Skeletal muscle satellite cell (primary cell): ENCODE measurements at regions not wholly inside any gene's neighbourhood (a gene's known extent, or its start where the extent isn't known, plus 50 kb on each side); places are given as distances from the start of the nearest gene placed in this dataset.

Experiments
- H3K27me3 ChIP-seq: 2 replicates; pipeline ENCODE4 v1.7.0; 2013; ENCODE audit warnings: low read length; ENCODE audit not compliant: control insufficient read depth, insufficient read depth
- H3K36me3 ChIP-seq: 2 replicates; pipeline ENCODE4 v1.7.0; 2013; ENCODE audit warnings: mild to moderate bottlenecking, control low read depth, low read length; ENCODE audit not compliant: insufficient read depth
- H3K4me1 ChIP-seq: 2 replicates; pipeline ENCODE4 v1.7.0; 2013; ENCODE audit warnings: low read length; ENCODE audit not compliant: control insufficient read depth, insufficient read depth
- H3K4me2 ChIP-seq: 2 replicates; pipeline ENCODE4 v1.7.0; 2013; ENCODE audit warnings: mild to moderate bottlenecking, low read length
- H3K4me3 ChIP-seq: 2 replicates; pipeline ENCODE4 v1.7.0; 2013; ENCODE audit warnings: low read length
- H3K9ac ChIP-seq: 2 replicates; pipeline ENCODE4 v1.7.0; 2013; ENCODE audit warnings: mild to moderate bottlenecking, low read depth, low read length, moderate library complexity
- H3K9me3 ChIP-seq: replicated peaks from 2 replicates; pipeline ENCODE4 v1.7.0; 2013; ENCODE audit warnings: mild to moderate bottlenecking, control low read depth, low read length

DNA sequence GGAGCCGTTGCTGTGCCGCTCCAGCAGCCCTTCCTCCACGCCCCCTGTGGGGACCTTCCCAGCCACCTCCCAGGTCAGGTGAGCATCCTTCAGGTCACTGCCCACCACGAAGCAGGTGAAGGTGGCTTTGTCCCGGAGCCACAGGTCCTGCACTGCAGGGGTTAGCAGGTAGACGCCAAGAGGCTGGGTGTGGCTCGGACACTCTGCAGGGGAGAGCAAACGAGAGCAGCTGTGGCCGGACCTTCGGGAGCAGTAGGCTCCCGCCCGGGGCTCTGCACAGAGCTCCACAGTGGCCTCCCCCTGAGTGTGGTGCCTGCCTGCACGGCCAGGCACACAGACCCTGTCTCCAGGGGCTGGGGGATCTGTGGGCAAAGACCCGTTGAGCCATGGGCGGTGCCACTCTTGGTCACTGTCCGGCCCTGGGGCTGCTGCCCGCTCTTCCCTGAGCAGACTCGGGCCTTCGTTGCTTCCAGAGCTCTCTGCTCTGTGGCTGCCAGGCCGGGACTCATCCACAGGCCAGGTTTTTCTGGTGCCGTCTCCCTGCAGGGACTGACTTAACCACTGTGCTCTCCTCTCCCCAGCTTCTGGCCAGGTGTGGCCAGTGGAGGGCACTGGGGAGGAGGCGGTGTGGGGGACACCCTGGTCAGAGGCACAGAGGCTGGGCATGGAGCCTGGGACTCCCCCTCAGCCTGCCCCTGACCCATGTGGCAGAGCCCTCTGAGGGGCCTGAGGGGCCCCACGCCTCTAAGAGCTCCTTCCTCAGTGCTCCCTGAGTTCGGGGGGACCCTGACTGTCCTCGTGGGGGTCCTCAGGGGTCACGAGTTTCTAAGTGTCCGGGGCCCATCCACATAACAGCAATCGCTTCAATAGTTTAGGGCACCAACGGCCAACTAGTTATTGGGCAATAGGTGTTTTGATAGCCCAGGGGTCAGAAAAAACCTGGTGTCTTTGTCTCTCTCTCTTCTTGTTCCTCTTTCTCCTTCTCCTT, 314.9 kb downstream of the TMEM121 start:
- Histone ChIP-seq H3K4me2 (no peak overlapping the region), H3K9me3 (peaks cover 17% of the 10 kb centered on the region), H3K36me3 (no peaks in the 10 kb centered on the region), H3K4me3 (no peak overlapping the region), H3K27me3 (no peaks in the 10 kb centered on the region), H3K9ac (no peak overlapping the region), H3K4me1 (no peaks in the 10 kb centered on the region)

DNA sequence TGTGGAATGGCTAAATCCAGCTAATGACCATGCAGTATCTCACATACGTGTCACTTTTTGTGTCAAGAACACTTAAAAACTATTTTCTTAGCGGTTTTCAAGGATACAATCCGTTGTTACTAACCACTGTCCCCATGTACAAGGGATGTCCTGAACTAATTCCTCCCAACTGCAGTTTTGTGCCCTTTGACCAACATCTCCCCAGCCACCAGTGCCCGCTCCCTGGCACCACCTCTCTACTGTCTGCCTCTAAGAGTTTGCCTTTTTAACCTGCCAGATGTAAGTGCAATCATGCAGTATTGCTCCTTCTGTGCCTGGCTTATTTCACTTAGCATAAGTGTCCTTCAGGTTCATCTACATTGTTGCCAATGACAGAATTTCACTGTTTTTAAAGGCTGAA, 315.7 kb downstream of the TMEM121 start:
- Histone ChIP-seq H3K4me1 (no peaks in the 10 kb centered on the region), H3K27me3 (no peaks in the 10 kb centered on the region), H3K4me2 (no peak overlapping the region), H3K36me3 (no peaks in the 10 kb centered on the region), H3K4me3 (no peak overlapping the region), H3K9ac (no peak overlapping the region), H3K9me3 (peaks cover 17% of the 10 kb centered on the region)

DNA sequence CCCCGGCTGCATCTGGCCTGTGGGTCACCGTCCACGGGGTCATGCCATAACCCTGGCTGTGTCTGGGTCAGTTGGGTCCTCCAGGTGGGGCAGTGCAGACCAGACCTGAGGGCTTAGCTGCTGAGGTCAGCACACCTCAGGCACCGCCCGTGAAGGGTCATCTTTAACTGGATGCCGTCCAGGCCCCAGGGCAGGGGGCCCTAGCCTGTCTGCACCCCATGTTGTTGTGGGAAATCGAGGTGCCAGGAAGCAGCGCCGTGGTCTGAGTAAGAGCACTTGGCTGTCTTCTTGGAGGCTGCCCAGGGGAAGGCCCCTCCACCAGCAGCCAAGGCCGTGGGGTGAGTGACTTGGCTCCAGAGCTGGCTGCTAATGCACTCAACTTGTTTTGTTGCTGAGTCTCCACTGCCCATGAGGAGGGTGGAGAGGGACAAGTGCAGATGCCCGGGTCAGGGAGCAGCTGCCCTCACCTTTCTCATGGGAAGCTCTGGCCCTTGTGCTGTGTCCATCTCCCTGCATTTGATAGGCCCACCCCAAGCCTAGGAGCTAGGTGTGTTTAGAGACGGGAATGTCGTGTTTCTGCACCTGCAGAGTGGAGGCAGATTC, 317.2 kb downstream of the TMEM121 start:
- no peaks in the 10 kb centered on the region for H3K4me1 ChIP-seq
- H3K9me3 ChIP-seq: peaks cover 7% of the 10 kb centered on the region
- no peak overlapping the region for H3K4me2 ChIP-seq
- H3K9ac ChIP-seq: no peak overlapping the region
- no peaks in the 10 kb centered on the region for H3K36me3 ChIP-seq
- no peak overlapping the region for H3K4me3 ChIP-seq
- no peaks in the 10 kb centered on the region for H3K27me3 ChIP-seq

DNA sequence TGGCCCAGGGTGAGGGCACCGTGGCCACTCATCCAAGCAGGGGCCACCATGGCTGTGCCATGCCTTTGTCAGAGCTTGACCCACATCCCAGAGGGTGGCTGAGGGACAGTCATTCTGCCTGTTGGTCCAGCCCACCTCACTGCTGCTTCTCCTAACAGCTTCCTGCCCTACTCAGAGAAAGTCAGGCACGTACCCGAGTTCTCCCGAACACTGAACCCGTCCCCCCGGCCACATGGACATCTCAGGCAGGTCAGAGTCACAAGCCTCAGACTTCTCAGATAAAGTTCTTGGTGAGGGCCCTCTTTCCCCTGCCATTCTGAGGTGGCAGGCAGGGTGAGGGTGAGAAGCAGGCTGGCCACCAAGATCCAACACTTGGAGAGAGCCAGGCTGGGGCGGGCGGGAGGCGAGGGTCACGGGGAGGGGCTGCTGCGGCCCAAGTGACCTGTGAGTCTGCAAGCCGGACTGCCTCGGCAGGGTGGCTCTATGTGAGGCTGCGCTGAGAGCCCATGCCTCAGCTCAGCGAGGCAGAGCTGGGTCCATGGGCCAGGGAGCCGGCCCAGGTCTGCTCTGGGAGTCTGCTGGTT, 317.8 kb downstream of the TMEM121 start:
- peaks cover 7% of the 10 kb centered on the region for H3K9me3 ChIP-seq
- no peak overlapping the region for H3K9ac ChIP-seq
- H3K4me3 ChIP-seq: no peak overlapping the region
- H3K27me3 ChIP-seq: no peaks in the 10 kb centered on the region
- no peaks in the 10 kb centered on the region for H3K36me3 ChIP-seq
- H3K4me1 ChIP-seq: no peaks in the 10 kb centered on the region
- H3K4me2 ChIP-seq: no peak overlapping the region

DNA sequence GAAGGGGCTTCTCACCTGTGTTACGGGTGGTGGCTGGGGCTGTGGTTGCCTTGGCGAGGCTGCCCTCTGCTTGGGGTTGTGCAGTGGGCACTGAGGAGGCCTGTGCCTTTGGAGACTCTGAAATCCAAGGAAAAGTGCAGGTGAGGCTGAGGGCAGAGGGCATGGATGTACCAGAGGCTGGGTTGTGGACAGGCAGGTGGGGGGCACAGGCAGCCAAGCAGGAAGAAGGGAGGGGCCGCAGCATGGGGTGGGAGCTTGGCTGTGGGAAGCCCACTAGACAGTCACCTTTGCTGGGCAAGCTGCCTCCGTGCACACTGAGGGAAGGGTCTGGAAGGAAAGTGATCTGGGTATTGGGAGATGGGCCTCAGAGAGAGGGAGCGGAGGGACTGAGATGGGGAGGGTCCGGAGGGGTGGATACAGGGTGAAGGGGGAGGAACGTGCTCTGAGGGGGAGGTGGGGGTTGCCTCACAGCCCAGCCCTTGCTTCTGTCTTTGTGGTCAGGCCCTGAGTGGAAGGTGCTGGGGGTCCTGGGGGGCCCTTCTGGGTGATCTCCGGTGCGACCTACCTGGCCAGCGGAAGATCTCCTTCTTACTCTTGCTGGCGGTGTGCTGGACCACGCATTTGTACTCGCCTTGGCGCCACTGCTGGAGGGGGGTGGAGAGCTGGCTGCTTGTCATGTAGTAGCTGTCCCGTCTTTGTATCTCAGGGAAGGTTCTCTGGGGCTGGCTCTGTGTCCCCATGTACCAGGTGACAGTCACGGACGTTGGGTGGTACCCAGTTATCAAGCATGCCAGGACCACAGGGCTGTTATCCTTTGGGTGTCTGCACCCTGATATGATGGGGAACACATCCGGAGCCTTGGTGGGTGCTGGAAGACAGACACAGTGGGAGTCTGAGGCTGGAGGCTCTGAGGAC, 318.7 kb downstream of the TMEM121 start:
- H3K4me2 ChIP-seq: no peak overlapping the region
- no peak overlapping the region for H3K4me3 ChIP-seq
- H3K9ac ChIP-seq: no peak overlapping the region
- H3K9me3 ChIP-seq: peaks cover 11% of the 10 kb centered on the region
- H3K27me3 ChIP-seq: no peaks in the 10 kb centered on the region
- H3K4me1 ChIP-seq: no peaks in the 10 kb centered on the region
- no peaks in the 10 kb centered on the region for H3K36me3 ChIP-seq

DNA sequence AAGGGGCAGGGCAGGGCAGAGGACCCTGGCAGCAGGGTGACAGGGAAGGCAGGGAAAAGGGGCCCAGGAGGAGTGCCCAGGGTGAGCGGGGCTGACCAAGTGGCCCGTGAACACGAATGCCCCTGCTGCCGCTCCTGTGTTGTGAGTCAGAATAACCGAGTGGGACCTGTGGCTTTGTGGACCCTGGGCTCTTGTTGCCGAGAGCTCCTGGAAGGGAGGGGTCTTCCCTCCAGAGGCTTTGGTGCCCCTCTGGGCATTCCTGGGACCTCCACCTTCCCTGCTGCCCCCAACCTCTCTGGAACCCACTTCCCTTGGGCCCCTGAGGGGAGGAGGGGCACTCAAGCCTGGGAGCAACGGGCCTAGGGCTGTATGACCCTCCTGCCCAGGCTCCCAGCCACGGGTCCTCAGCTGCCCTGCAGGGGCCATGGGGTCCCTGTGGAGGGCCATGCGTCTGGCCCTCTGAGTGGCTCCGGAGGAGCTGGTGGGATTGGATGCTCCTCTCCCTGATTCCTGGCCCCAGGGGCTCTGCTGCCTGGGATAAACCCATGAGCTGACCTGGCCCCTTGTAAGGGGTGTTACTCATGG, 319.4 kb downstream of the TMEM121 start:
- Histone ChIP-seq H3K27me3 (no peaks in the 10 kb centered on the region), H3K4me2 (no peak overlapping the region), H3K4me1 (no peaks in the 10 kb centered on the region), H3K36me3 (no peaks in the 10 kb centered on the region), H3K9me3 (peaks cover 13% of the 10 kb centered on the region), H3K9ac (no peak overlapping the region), H3K4me3 (no peak overlapping the region)

DNA sequence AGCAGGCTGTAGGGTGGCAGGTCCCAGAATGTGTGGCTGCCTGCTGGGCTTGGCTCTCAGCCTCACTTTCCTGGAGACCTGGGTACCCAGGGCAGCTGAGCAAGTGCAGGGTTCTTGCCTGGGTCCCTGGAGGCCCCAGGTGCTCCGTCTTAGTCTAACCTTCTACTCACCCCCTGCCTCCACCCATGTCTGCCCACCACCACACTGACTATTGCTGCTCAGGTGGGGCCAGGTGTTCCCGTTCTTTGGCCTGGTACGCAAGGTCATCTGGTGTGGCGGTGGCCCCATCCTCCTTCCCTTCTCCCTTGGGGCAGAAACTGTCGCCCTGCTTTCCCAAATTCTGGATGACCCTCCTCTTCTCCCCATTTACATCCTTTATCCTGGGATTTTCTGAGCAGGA, 319.9 kb downstream of the TMEM121 start:
- peaks cover 13% of the 10 kb centered on the region for H3K9me3 ChIP-seq
- H3K36me3 ChIP-seq: no peaks in the 10 kb centered on the region
- H3K4me1 ChIP-seq: no peaks in the 10 kb centered on the region
- H3K4me3 ChIP-seq: no peak overlapping the region
- H3K4me2 ChIP-seq: no peak overlapping the region
- no peaks in the 10 kb centered on the region for H3K27me3 ChIP-seq
- H3K9ac ChIP-seq: no peak overlapping the region

DNA sequence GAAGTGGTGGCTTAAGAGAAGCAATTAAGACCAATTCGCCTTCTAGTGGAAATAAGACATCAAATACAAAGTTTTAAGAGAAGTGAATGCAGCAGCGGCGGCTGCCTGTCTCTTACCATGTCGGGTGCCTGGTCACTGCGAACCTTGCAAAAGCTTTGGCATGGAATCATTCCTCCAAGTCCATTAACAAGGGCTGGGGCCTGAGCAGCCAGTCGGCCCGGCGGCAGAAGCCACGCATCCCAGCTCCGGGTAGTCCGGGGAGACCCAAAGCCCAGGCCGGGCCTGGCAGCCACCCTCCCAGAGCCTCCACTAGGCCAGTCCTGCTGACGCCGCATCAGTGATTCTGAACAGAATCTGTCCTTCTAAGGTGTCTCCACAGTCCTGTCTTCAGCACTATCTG, 321.0 kb downstream of the TMEM121 start:
- no peaks in the 10 kb centered on the region for H3K4me1 ChIP-seq
- H3K36me3 ChIP-seq: no peaks in the 10 kb centered on the region
- no peaks in the 10 kb centered on the region for H3K27me3 ChIP-seq
- peaks cover 13% of the 10 kb centered on the region for H3K9me3 ChIP-seq
- H3K9ac ChIP-seq: no peak overlapping the region
- H3K4me2 ChIP-seq: no peak overlapping the region
- no peak overlapping the region for H3K4me3 ChIP-seq

DNA sequence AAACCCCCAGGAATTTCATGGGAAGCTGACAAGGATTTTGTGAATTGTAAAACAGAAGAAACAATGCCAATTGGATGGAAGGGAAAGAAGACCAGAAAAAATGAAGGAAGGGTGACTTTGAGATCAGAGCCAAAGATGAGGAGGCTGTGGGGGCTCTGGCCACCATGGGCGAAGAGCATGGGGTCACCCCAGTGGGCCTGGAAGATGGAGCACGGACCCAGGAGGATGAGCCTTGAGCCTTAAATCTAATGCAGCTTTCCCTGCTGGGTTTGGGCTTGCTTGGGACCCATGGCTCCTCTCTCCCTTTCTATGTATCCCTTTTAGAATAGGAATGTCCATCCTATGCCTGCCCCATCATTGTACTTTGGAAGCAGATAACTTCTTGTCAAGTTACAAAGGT, 322.2 kb downstream of the TMEM121 start:
- Histone ChIP-seq H3K9ac (no peak overlapping the region), H3K36me3 (no peaks in the 10 kb centered on the region), H3K4me1 (no peaks in the 10 kb centered on the region), H3K4me2 (no peak overlapping the region), H3K27me3 (no peaks in the 10 kb centered on the region), H3K9me3 (peaks cover 19% of the 10 kb centered on the region), H3K4me3 (no peak overlapping the region)

DNA sequence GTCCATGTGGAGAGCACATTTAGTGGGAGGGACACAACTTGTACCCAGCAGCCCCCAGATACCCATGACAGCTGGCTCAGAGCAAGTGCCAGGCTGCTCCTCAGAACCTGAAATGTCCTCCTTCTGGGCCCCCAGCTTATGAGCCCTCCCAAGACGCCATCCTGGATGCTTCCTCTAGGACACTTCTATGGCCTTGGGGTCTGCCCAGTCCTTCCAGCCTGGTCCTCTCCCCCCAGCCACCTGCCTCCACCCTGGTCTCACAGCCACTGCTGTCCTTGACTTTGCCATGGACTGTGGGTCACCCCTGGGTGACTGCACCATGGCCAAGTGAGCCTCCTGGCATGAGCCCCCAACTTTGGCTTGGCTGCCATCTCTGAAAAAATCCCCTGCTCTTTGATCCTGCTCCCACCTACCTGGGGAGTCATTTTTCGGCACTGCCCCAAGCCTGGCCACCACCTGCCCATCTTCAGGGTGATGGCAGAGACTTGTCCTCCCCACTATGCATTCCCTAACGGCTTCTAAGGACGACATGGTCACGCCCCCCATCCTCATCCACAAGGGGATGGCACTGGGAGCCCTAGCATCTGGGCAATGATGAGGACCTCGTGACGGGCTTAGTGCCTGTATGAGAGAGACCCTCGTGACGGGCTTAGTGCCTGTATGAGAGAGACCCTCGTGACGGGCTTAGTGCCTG, 323.7 kb downstream of the TMEM121 start:
- Histone ChIP-seq H3K27me3 (no peaks in the 10 kb centered on the region), H3K36me3 (no peaks in the 10 kb centered on the region), H3K4me2 (no peak overlapping the region), H3K4me1 (no peaks in the 10 kb centered on the region), H3K9me3 (peaks cover 27% of the 10 kb centered on the region), H3K9ac (no peak overlapping the region), H3K4me3 (no peak overlapping the region)
